H1 (cell line): ENCODE measurements at regions not wholly inside any gene's neighbourhood (a gene's known extent, or its start where the extent isn't known, plus 50 kb on each side); places are given as distances from the start of the nearest gene placed in this dataset.

ENCODE experiments used
- CREB1 ChIP-seq: IDR thresholded peaks from 2 replicates; pipeline ENCODE4 v1.6.1; 2012; ENCODE audit warnings: inconsistent platforms
- POLR2A ChIP-seq, 2 experiments: IDR thresholded peaks; 1 replicate in 1 of 2; 2 replicates in 1 of 2; pipeline ENCODE4 v1.6.1; 2011; ENCODE audit warnings: low read depth in 2 of 2, low read length in 2 of 2, mild to moderate bottlenecking in 2 of 2; ENCODE audit errors: control extremely low read depth in 1 of 2
- RNF2 ChIP-seq: fragments of 200-900, 300-1000 bp; sonication (generic); IDR thresholded peaks from 2 replicates; pipeline ENCODE4 v1.7.1; 2016; ENCODE audit warnings: borderline replicate concordance, low read depth, mild to moderate bottlenecking, antibody characterized with exemption, low read length; ENCODE audit not compliant: poor library complexity, severe bottlenecking; ENCODE audit errors: missing control alignments

DNA sequence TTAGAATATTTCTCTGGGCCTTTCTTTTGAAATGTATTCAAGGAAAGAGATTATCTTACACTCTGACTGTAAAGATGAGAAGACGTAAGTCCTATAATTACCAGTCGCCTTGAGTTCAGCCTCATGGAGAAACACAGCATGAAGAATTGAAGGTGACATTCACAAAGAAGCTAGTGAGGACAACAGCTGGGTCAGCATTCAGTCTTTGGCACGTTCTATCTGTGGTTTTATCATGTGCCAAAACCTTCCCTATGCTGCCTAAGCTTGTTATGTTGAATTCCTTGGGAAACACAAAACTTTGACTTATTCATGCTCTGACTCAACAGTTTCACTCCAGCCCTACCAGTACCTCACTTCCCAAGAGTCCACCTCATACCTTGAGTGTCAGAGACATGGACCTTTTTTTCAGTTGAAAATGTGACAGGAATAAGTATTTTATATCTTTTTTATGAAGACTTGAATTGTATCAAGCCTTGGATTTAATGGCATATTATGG, 198.8 kb upstream of the KIRREL3 start:
- TF ChIP-seq RNF2 (no peak), CREB1 (no peak), POLR2A (IDR thresholded peaks at IDR 0.05; ENCODE audit: control extremely low read depth in 1 of 2, low read depth in 2 of 2, low read length in 2 of 2) (no peak)
